ENCODE measurements at regions not wholly inside any gene's neighbourhood (a gene's known extent, or its start where the extent isn't known, plus 50 kb on each side); places are given as distances from the start of the nearest gene placed in this dataset.

- ChIA-PET CTCF (interaction anchor here (0.9 to 1.1 kb wide), 2 partner anchors 16 to 67 kb away, joined by 3 to 7 read pairs; no protein-coding TSS in a partner anchor), POLR2A (interaction anchor here (1.5 kb wide), 1 partner anchor 102 kb away, joined by 6 read pairs; the partner anchor contains the start of gene ICA1)
- no peaks in the 10 kb centered on the region for H3K9me2 ChIP-seq
- 15% methylated on average over 3 of the region's 3 CpGs for WGBS (ENCODE audit: low lambda C conversion rate)
- no peaks in the 10 kb centered on the region for H3K36me3 ChIP-seq (replicated peaks in 1 of 2; ENCODE audit: control insufficient read depth in 1 of 2, insufficient read depth in 2 of 2, low read length in 1 of 2)
- no peaks in the 10 kb centered on the region for H3K27me3 ChIP-seq (ENCODE audit: insufficient read depth)
- H3F3A ChIP-seq (replicated peaks; ENCODE audit: insufficient read depth), result no peaks in the 10 kb centered on the region
- no peak overlapping the region for H2AFZ ChIP-seq (ENCODE audit: low read depth)
- no peak overlapping the region for H3K4me2 ChIP-seq
- H3K4me3 ChIP-seq (ENCODE audit: low read depth in 2 of 2, low read length in 1 of 2), result no peak overlapping the region
- H3K9me3 ChIP-seq, result no peaks in the 10 kb centered on the region
- no peaks in the 10 kb centered on the region for H4K20me1 ChIP-seq (ENCODE audit: insufficient read depth)
- no peaks in the 10 kb centered on the region for H3K79me2 ChIP-seq (ENCODE audit: insufficient read depth)
- no peak overlapping the region for H3K9ac ChIP-seq
- TF ChIP-seq EP300 (IDR thresholded peaks at IDR 0.05; ENCODE audit: borderline replicate concordance in 1 of 2, low read depth in 1 of 2, low read length in 1 of 2) (peak in 1 of 2 experiments; percentile 19; a peak in 1 of 4 replicates), CHD2 (IDR thresholded peaks at IDR 0.05; ENCODE audit: low read length, partially characterized antibody) (no peak)
- peak overlapping the region in 1 of 2 experiments; percentile 81; a peak in 2 of 4 replicates for H3K27ac ChIP-seq (ENCODE audit: low read depth in 2 of 2, low read length in 1 of 2)
- peaks cover 0 to 13% of the 10 kb centered on the region in 2 experiments; a peak in 2 of 4 replicates for H3K4me1 ChIP-seq (ENCODE audit: control insufficient read depth in 1 of 2, insufficient read depth in 2 of 2, low read depth in 1 of 2, low read length in 1 of 2)
- no peak for DNase-seq
Observed at GRCh38 chr7:8363407-8364015, 69.9 kb upstream of the NXPH1 start.

DNA sequence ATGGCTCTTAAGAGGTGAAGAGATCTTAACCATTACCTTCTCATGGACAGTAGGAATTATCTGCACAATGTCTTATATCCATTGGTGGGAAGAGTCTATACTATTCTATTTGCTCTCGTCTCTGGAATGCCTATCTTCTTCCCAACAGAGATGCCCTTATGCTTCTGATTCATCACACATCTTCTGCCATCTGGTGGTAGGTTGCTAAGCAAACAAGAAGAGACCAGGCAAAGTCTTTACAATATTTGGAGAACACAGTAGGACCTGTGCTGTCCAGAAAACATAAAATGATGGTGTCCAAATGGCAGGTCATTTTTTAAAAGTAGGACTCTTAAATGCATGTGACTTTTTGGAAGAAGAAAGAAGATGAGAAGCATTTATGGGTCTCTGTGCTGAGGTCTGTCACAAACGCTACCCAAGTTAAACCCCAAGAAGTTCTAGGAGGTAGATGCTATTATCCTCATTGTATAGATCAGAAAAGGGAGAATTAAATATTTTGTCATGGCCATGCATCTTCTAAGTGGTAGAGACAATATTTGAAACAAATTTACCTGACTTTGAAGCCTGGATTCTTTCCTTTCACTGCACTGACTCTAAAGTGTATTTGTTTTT is 67.8 kb upstream of the NXPH1 start:
- Histone ChIP-seq H3K36me3 (replicated peaks in 1 of 2; ENCODE audit: control insufficient read depth in 1 of 2, insufficient read depth in 2 of 2, low read length in 1 of 2) (no peaks in the 10 kb centered on the region), H3K4me2 (no peak overlapping the region), H3K9me2 (no peaks in the 10 kb centered on the region), H3K4me1 (ENCODE audit: control insufficient read depth in 1 of 2, insufficient read depth in 2 of 2, low read depth in 1 of 2, low read length in 1 of 2) (peaks cover 0 to 9% of the 10 kb centered on the region in 2 experiments; a peak in 2 of 4 replicates), H3K4me3 (ENCODE audit: low read depth in 2 of 2, low read length in 1 of 2) (peak overlapping the region in 1 of 2 experiments; percentile 2; a peak in 1 of 4 replicates), H3K9me3 (no peaks in the 10 kb centered on the region), H4K20me1 (ENCODE audit: insufficient read depth) (no peaks in the 10 kb centered on the region), H3K27me3 (ENCODE audit: insufficient read depth) (no peaks in the 10 kb centered on the region), H3F3A (replicated peaks; ENCODE audit: insufficient read depth) (no peaks in the 10 kb centered on the region), H2AFZ (ENCODE audit: low read depth) (no peak overlapping the region), H3K27ac (ENCODE audit: low read depth in 2 of 2, low read length in 1 of 2) (peak overlapping the region in 1 of 2 experiments; percentile 74; a peak in 2 of 4 replicates), H3K79me2 (ENCODE audit: insufficient read depth) (no peaks in the 10 kb centered on the region), H3K9ac (no peak overlapping the region)
- ChIA-PET POLR2A (no interaction called here), CTCF (interaction anchor here (0.8 to 2.1 kb wide), 9 partner anchors 8 to 771 kb away, joined by 3 to 14 read pairs (median 3); no protein-coding TSS in a partner anchor)
- DNase-seq, result no peak
- WGBS (ENCODE audit: low lambda C conversion rate), result 19% methylated on average over 2 of the region's 2 CpGs
- TF ChIP-seq TEAD4 (IDR thresholded peaks at IDR 0.05; ENCODE audit: borderline replicate concordance, insufficient read depth) (no peak), MXI1 (IDR thresholded peaks at IDR 0.05; ENCODE audit: low read depth, low read length) (no peak), JUND (IDR thresholded peaks at IDR 0.05) (no peak), TCF12 (IDR thresholded peaks at IDR 0.05) (no peak), MEF2A (IDR thresholded peaks at IDR 0.05; ENCODE audit: borderline replicate concordance, low read depth) (no peak), FOSL2 (IDR thresholded peaks at IDR 0.05; ENCODE audit: borderline replicate concordance, low read depth) (no peak), FOXM1 (IDR thresholded peaks at IDR 0.05; ENCODE audit: low read depth) (no peak), IRF3 (IDR thresholded peaks at IDR 0.05; ENCODE audit: low read depth, low read length) (no peak), TAF1 (IDR thresholded peaks at IDR 0.05; ENCODE audit: borderline replicate concordance, low read depth, low read length) (no peak), YY1 (IDR thresholded peaks at IDR 0.05; ENCODE audit: low read depth) (no peak), FOXJ3 (CRISPR knock-in tag; IDR thresholded peaks at IDR 0.05) (no peak), REST (IDR thresholded peaks at IDR 0.05; ENCODE audit: low read depth, low read length) (no peak), POLR2AphosphoS5 (IDR thresholded peaks at IDR 0.05; ENCODE audit: low read depth, low read length) (no peak), ELF1 (IDR thresholded peaks at IDR 0.05) (no peak), MAX (IDR thresholded peaks at IDR 0.05; ENCODE audit: low read depth) (no peak), SMC3 (IDR thresholded peaks at IDR 0.05; ENCODE audit: low read depth, low read length) (peak; percentile 64), CHD2 (IDR thresholded peaks at IDR 0.05; ENCODE audit: low read length, partially characterized antibody) (no peak), NFIC (IDR thresholded peaks at IDR 0.05; ENCODE audit: borderline replicate concordance) (no peak)
- TF ChIP-seq, protein P1, sequence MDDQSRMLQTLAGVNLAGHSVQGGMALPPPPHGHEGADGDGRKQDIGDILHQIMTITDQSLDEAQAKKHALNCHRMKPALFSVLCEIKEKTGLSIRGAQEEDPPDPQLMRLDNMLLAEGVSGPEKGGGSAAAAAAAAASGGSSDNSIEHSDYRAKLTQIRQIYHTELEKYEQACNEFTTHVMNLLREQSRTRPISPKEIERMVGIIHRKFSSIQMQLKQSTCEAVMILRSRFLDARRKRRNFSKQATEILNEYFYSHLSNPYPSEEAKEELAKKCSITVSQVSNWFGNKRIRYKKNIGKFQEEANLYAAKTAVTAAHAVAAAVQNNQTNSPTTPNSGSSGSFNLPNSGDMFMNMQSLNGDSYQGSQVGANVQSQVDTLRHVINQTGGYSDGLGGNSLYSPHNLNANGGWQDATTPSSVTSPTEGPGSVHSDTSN (IDR thresholded peaks at IDR 0.05), result no peak
- TF ChIP-seq, protein P2, sequence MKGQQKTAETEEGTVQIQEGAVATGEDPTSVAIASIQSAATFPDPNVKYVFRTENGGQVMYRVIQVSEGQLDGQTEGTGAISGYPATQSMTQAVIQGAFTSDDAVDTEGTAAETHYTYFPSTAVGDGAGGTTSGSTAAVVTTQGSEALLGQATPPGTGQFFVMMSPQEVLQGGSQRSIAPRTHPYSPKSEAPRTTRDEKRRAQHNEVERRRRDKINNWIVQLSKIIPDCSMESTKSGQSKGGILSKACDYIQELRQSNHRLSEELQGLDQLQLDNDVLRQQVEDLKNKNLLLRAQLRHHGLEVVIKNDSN (IDR thresholded peaks at IDR 0.05; ENCODE audit: borderline replicate concordance, low read depth), result no peak
